SK-N-MC (cell line): ENCODE measurements at regions not wholly inside any gene's neighbourhood (a gene's known extent, or its start where the extent isn't known, plus 50 kb on each side); places are given as distances from the start of the nearest gene placed in this dataset.

ENCODE experiments used
- EZH2 ChIP-seq: fragments of 200-600 bp; sonication (generic); IDR thresholded peaks from one replicate; pipeline ENCODE4 v1.6.1; 2017; ENCODE audit warnings: antibody characterized with exemption
- FOXP2 ChIP-seq: optimal IDR thresholded peaks from 2 replicates; pipeline ENCODE3; 2011; ENCODE audit warnings: mild to moderate bottlenecking, moderate library complexity; ENCODE audit not compliant: insufficient read depth; ENCODE audit errors: extremely low read length, control extremely low read depth
- POLR2AphosphoS5 ChIP-seq: IDR thresholded peaks from 2 replicates; pipeline ENCODE4 v1.6.1; 2012; ENCODE audit warnings: mild to moderate bottlenecking, low read depth, low read length, borderline replicate concordance

GRCh38 chr4:124321364-124321763 is 391.2 kb downstream of the ANKRD50 start:
- no peak for TF ChIP-seq POLR2AphosphoS5
- no peak for TF ChIP-seq EZH2
- no peak for TF ChIP-seq FOXP2
